ENCODE measurements at regions not wholly inside any gene's neighbourhood (a gene's known extent, or its start where the extent isn't known, plus 50 kb on each side); places are given as distances from the start of the nearest gene placed in this dataset.

GRCh38 chr18:6638447-6638846 lies 91.1 kb upstream of the ARHGAP28 start:
- Histone ChIP-seq H3K9me3 (no peaks in the 10 kb centered on the region), H3K4me3 (ENCODE audit: low read depth, low read length) (no peak overlapping the region), H3K4me1 (no peaks in the 10 kb centered on the region), H3K27me3 (replicated peaks; ENCODE audit: control insufficient read depth, insufficient read depth, low read length) (no peaks in the 10 kb centered on the region), H3K36me3 (ENCODE audit: control insufficient read depth, insufficient read depth, low read length) (no peaks in the 10 kb centered on the region)
- POLR2A ChIA-PET: no interaction called here
- Mint-ChIP-seq H3K4me3 (ENCODE audit: unreplicated experiment) (no peak overlapping the region), H3K9me3 (ENCODE audit: unreplicated experiment) (no peaks in the 10 kb centered on the region), H3K36me3 (ENCODE audit: insufficient read depth, unreplicated experiment) (no peaks in the 10 kb centered on the region), H3K27ac (ENCODE audit: unreplicated experiment) (no peak overlapping the region), H3K4me1 (ENCODE audit: low read depth, unreplicated experiment) (peaks cover 6% of the 10 kb centered on the region), H3K27me3 (ENCODE audit: insufficient read depth, unreplicated experiment) (no peaks in the 10 kb centered on the region)
- no peak for DNase-seq
- intact Hi-C loops (cut with micrococcal nuclease; ENCODE audit: unreplicated experiment): no loop called here
- BruUV-seq (replicated peaks): no TSS peak
- TF ChIP-seq CTCF (IDR thresholded peaks at IDR 0.05; ENCODE audit: insufficient read depth in 1 of 2, low read depth in 1 of 2, low read length in 1 of 2, severe bottlenecking in 1 of 2, unreplicated experiment in 1 of 2): no peak
- CTCF ChIA-PET: no interaction called here

- H3K27me3 Mint-ChIP-seq (ENCODE audit: insufficient read depth, unreplicated experiment): no peaks in the 10 kb centered on the region
- intact Hi-C loops (cut with micrococcal nuclease; ENCODE audit: unreplicated experiment): no loop called here
These were observed 90.2 kb upstream of the ARHGAP28 start for GRCh38 chr18:6639305-6639704.

GRCh38 chr18:6644836-6645627 lies 84.5 kb upstream of the ARHGAP28 start:
- Mint-ChIP-seq H3K9me3 (ENCODE audit: unreplicated experiment) (no peaks in the 10 kb centered on the region), H3K4me1 (ENCODE audit: low read depth, unreplicated experiment) (peaks cover 17% of the 10 kb centered on the region), H3K27me3 (ENCODE audit: insufficient read depth, unreplicated experiment) (no peaks in the 10 kb centered on the region), H3K36me3 (ENCODE audit: insufficient read depth, unreplicated experiment) (peaks cover 6% of the 10 kb centered on the region), H3K27ac (ENCODE audit: unreplicated experiment) (peak overlapping the region; percentile 79), H3K4me3 (ENCODE audit: unreplicated experiment) (no peak overlapping the region)
- no peak for DNase-seq
- POLR2A ChIA-PET: no interaction called here
- no TSS peak for BruUV-seq (replicated peaks)
- Histone ChIP-seq H3K27me3 (replicated peaks; ENCODE audit: control insufficient read depth, insufficient read depth, low read length) (no peaks in the 10 kb centered on the region), H3K36me3 (ENCODE audit: control insufficient read depth, insufficient read depth, low read length) (no peaks in the 10 kb centered on the region), H3K4me3 (ENCODE audit: low read depth, low read length) (no peak overlapping the region), H3K9me3 (no peaks in the 10 kb centered on the region), H3K4me1 (peaks cover 22% of the 10 kb centered on the region)
- intact Hi-C loops (cut with micrococcal nuclease; ENCODE audit: unreplicated experiment): loop anchor here (5.0 kb wide), 1 partner anchor 78 kb away; no protein-coding TSS in a partner anchor
- TF ChIP-seq CTCF (IDR thresholded peaks at IDR 0.05; ENCODE audit: insufficient read depth in 1 of 2, low read depth in 1 of 2, low read length in 1 of 2, severe bottlenecking in 1 of 2, unreplicated experiment in 1 of 2): no peak
- CTCF ChIA-PET: no interaction called here

More at GRCh38 chr18:6639305-6639704, 90.2 kb upstream of the ARHGAP28 start:
- ChIA-PET CTCF (no interaction called here), POLR2A (no interaction called here)
- H3K9me3 ChIP-seq: no peaks in the 10 kb centered on the region
- H3K27me3 ChIP-seq (replicated peaks; ENCODE audit: control insufficient read depth, insufficient read depth, low read length): no peaks in the 10 kb centered on the region
- no TSS peak for BruUV-seq (replicated peaks)
- H3K36me3 ChIP-seq (ENCODE audit: control insufficient read depth, insufficient read depth, low read length): no peaks in the 10 kb centered on the region
- Mint-ChIP-seq H3K9me3 (ENCODE audit: unreplicated experiment) (no peaks in the 10 kb centered on the region), H3K4me1 (ENCODE audit: low read depth, unreplicated experiment) (peaks cover 6% of the 10 kb centered on the region), H3K4me3 (ENCODE audit: unreplicated experiment) (no peak overlapping the region), H3K36me3 (ENCODE audit: insufficient read depth, unreplicated experiment) (no peaks in the 10 kb centered on the region), H3K27ac (ENCODE audit: unreplicated experiment) (no peak overlapping the region)
- H3K4me3 ChIP-seq (ENCODE audit: low read depth, low read length): no peak overlapping the region
- no peaks in the 10 kb centered on the region for H3K4me1 ChIP-seq
- TF ChIP-seq CTCF (IDR thresholded peaks at IDR 0.05; ENCODE audit: insufficient read depth in 1 of 2, low read depth in 1 of 2, low read length in 1 of 2, severe bottlenecking in 1 of 2, unreplicated experiment in 1 of 2): no peak
- DNase-seq: no peak

All from Caco-2 (cell line).